CD4-positive, alpha-beta T cell (primary cell): ENCODE measurements at regions not wholly inside any gene's neighbourhood (a gene's known extent, or its start where the extent isn't known, plus 50 kb on each side); places are given as distances from the start of the nearest gene placed in this dataset.

Experiments
- ATAC-seq: fragments of 200-7000 bp; cut with Tn5 transposase; one replicate; pipeline ENCODE4 v1.10.0; 2022; ENCODE audit warnings: mild to moderate bottlenecking; ENCODE audit not compliant: poor library complexity
- CTCF ChIA-PET: fragments of 350-600 bp; sonication (Branson Sonifier 250); formaldehyde crosslinking; loops from one replicate; lab custom pipeline; 2021; ENCODE audit warnings: antibody characterized with exemption, inconsistent platforms; lab: Charles Lee
- POLR2A ChIA-PET: fragments of 350-600 bp; sonication (Branson Sonifier 250); formaldehyde crosslinking; loops from one replicate; lab custom pipeline; 2021; ENCODE audit warnings: antibody characterized with exemption, inconsistent platforms; lab: Charles Lee
- DNase-seq, 14 experiments: peaks; one replicate each; pipeline ENCODE4 v3.0.0-alpha.2; 2013 to 2020; ENCODE audit warnings: mixed read lengths in 2 of 14
- H3K27ac ChIP-seq, 2 donors: one replicate each; pipeline versions ENCODE4 v1.5.1 to v1.7.0; 2013; ENCODE audit warnings: low read length in 2 of 2, low read depth in 1 of 2, mild to moderate bottlenecking in 1 of 2
- H3K27me3 ChIP-seq, 2 experiments: 1 replicate in 1 of 2; 2 replicates in 1 of 2; pipeline versions ENCODE4 v1.6.1 to v1.7.0; 2013; ENCODE audit warnings: low read length in 2 of 2, control low read depth in 1 of 2, mild to moderate bottlenecking in 1 of 2, moderate library complexity in 1 of 2; ENCODE audit not compliant: insufficient read depth in 2 of 2, control insufficient read depth in 1 of 2
- H3K36me3 ChIP-seq: one replicate; pipeline ENCODE4 v1.6.1; 2013; ENCODE audit warnings: low read length, control low read depth; ENCODE audit not compliant: insufficient read depth
- H3K4me1 ChIP-seq: one replicate; pipeline ENCODE4 v1.6.1; 2013; ENCODE audit warnings: low read length, control low read depth; ENCODE audit not compliant: insufficient read depth
- H3K4me3 ChIP-seq: one replicate; pipeline ENCODE4 v1.5.1; 2013; ENCODE audit warnings: mild to moderate bottlenecking, low read length, moderate library complexity
- H3K9me3 ChIP-seq, 2 experiments: 1 replicate in 1 of 2; 2 replicates in 1 of 2; pipeline versions ENCODE4 v1.6.1 to v1.7.0; 2013; ENCODE audit warnings: low read length in 2 of 2, mild to moderate bottlenecking in 2 of 2, control low read depth in 1 of 2, moderate library complexity in 1 of 2; ENCODE audit not compliant: control insufficient read depth in 1 of 2, insufficient read depth in 1 of 2
- H3K27ac Mint-ChIP-seq: one replicate; pipeline ENCODE4 v1.8.0; 2020; ENCODE audit warnings: mixed read lengths
- H3K27me3 Mint-ChIP-seq: one replicate; pipeline ENCODE4 v1.8.0; 2021; ENCODE audit warnings: mixed read lengths
- H3K36me3 Mint-ChIP-seq: one replicate; pipeline ENCODE4 v1.8.0; 2021; ENCODE audit warnings: low read depth, mixed read lengths
- H3K4me1 Mint-ChIP-seq: one replicate; pipeline ENCODE4 v1.8.0; 2021; ENCODE audit warnings: low read depth, mixed read lengths
- H3K4me3 Mint-ChIP-seq: one replicate; pipeline ENCODE4 v1.8.0; 2020; ENCODE audit warnings: mild to moderate bottlenecking, mixed read lengths
- H3K9me3 Mint-ChIP-seq: one replicate; pipeline ENCODE4 v1.8.0; 2020; ENCODE audit warnings: mixed read lengths
- intact Hi-C, 2 experiments: fragments of 100-400 bp; cut with DNase I in 1 of 2; cut with micrococcal nuclease in 1 of 2; formaldehyde crosslinking; loops; one replicate each; pipeline versions ENCODE4 v1.15.1 to v1.9.0; 2023 to 2025; cut with DNase I, micrococcal nuclease
- TF ChIP-seq, protein P1 (sequence below): fragments of 200-600 bp; IDR thresholded peaks from one replicate; pipeline ENCODE4 v1.8.0; 2022; ENCODE audit warnings: antibody characterized with exemption, mild to moderate bottlenecking

DNA sequence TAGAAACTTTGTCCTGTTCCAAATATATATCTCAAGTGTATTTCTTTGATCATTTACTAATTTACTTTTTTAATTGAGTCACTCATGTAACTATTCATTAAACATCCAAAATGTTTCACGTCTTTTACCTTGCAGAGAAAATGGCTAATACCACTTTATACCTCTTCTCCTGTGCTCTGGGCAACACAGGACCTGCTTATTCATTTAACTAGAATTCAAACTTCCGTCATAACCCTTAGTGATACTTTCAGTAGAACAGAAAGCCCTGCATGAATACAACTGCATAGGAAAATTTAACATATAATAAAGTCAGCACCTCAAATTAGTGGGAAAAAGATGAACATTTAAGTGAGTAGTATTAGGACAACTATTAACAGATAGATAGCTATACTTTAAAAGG lies 205.2 kb downstream of the MREG start:
- Mint-ChIP-seq H3K4me1 (peaks cover 17% of the 10 kb centered on the region), H3K4me3 (no peak overlapping the region), H3K9me3 (no peaks in the 10 kb centered on the region), H3K27me3 (no peaks in the 10 kb centered on the region), H3K27ac (no peak overlapping the region), H3K36me3 (no peaks in the 10 kb centered on the region)
- intact Hi-C loops: no loop called here
- ATAC-seq: no peak
- ChIA-PET POLR2A (no interaction called here), CTCF (no interaction called here)
- H3K27me3 ChIP-seq: no peaks in the 10 kb centered on the region
- no peak overlapping the region for H3K4me3 ChIP-seq
- H3K27ac ChIP-seq: no peak overlapping the region
- no peak for DNase-seq
- TF ChIP-seq, protein P1, sequence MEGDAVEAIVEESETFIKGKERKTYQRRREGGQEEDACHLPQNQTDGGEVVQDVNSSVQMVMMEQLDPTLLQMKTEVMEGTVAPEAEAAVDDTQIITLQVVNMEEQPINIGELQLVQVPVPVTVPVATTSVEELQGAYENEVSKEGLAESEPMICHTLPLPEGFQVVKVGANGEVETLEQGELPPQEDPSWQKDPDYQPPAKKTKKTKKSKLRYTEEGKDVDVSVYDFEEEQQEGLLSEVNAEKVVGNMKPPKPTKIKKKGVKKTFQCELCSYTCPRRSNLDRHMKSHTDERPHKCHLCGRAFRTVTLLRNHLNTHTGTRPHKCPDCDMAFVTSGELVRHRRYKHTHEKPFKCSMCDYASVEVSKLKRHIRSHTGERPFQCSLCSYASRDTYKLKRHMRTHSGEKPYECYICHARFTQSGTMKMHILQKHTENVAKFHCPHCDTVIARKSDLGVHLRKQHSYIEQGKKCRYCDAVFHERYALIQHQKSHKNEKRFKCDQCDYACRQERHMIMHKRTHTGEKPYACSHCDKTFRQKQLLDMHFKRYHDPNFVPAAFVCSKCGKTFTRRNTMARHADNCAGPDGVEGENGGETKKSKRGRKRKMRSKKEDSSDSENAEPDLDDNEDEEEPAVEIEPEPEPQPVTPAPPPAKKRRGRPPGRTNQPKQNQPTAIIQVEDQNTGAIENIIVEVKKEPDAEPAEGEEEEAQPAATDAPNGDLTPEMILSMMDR: no peak
- no peaks in the 10 kb centered on the region for H3K36me3 ChIP-seq
- H3K9me3 ChIP-seq: no peaks in the 10 kb centered on the region
- peaks cover 13% of the 10 kb centered on the region for H3K4me1 ChIP-seq

DNA sequence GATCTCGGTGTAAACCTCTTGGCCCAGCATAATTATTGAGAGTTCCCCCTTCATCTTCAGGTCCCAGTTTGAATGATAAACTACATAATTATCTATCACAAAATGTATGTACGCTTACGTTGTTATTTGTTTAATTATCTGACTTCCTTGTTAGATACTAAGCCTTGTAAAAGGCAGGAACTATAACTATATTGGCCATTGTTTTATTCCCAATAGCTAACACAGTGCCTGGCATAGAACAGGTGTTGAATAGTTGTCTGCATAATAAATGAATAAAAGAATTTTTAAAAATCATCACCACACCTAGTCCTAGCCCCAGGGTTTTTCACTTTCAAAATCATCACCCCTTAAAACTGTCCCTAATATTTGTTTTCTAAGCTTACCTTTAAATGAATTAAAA lies 207.9 kb downstream of the MREG start:
- intact Hi-C loops: no loop called here
- no peaks in the 10 kb centered on the region for H3K36me3 Mint-ChIP-seq
- H3K27me3 Mint-ChIP-seq: no peaks in the 10 kb centered on the region
- Histone ChIP-seq H3K27ac (no peak overlapping the region), H3K27me3 (no peaks in the 10 kb centered on the region), H3K36me3 (no peaks in the 10 kb centered on the region), H3K4me1 (no peaks in the 10 kb centered on the region), H3K9me3 (no peaks in the 10 kb centered on the region), H3K4me3 (no peak overlapping the region)
- POLR2A ChIA-PET: no interaction called here
- H3K9me3 Mint-ChIP-seq: no peaks in the 10 kb centered on the region
- no peaks in the 10 kb centered on the region for H3K4me1 Mint-ChIP-seq
- DNase-seq: no peak
- H3K4me3 Mint-ChIP-seq: no peak overlapping the region
- CTCF ChIA-PET: no interaction called here
- ATAC-seq: no peak
- TF ChIP-seq, protein P1: no peak
- no peak overlapping the region for H3K27ac Mint-ChIP-seq

GRCh38 chr2:215803150-215803549 lies 210.2 kb downstream of the MREG start:
- Mint-ChIP-seq H3K27me3 (no peaks in the 10 kb centered on the region), H3K36me3 (no peaks in the 10 kb centered on the region), H3K27ac (no peak overlapping the region), H3K4me1 (no peaks in the 10 kb centered on the region), H3K9me3 (no peaks in the 10 kb centered on the region), H3K4me3 (no peak overlapping the region)
- ATAC-seq (no peak), DNase-seq (no peak)
- Histone ChIP-seq H3K9me3 (no peaks in the 10 kb centered on the region), H3K27me3 (no peaks in the 10 kb centered on the region), H3K27ac (no peak overlapping the region), H3K4me1 (no peaks in the 10 kb centered on the region), H3K4me3 (no peak overlapping the region), H3K36me3 (no peaks in the 10 kb centered on the region)
- POLR2A ChIA-PET: no interaction called here
- intact Hi-C loops: no loop called here
- CTCF ChIA-PET: no interaction called here
- TF ChIP-seq, protein P1: no peak
